ENCODE measurements at regions not wholly inside any gene's neighbourhood (a gene's known extent, or its start where the extent isn't known, plus 50 kb on each side); places are given as distances from the start of the nearest gene placed in this dataset.

GRCh38 chr6:6724539-6725467 is 136.3 kb downstream of the LY86 start:
- ATAC-seq (ENCODE audit: insufficient read depth, low FRiP score) (peak; percentile 81), DNase-seq (peak; percentile 89 to 95 (median 94))
- Histone ChIP-seq H3K36me3 (ENCODE audit: control insufficient read depth in 4 of 4, insufficient read depth in 4 of 4, low read length in 4 of 4) (no peaks in the 10 kb centered on the region), H3K4me1 (ENCODE audit: control insufficient read depth in 5 of 5, insufficient read depth in 5 of 5, low read length in 5 of 5) (peaks cover 0 to 28% (median 14%) of the 10 kb centered on the region in 5 donors), H3K27ac (ENCODE audit: low read depth in 1 of 2, low read length in 1 of 2) (peak overlapping the region; percentile 81 to 93), H3K27me3 (ENCODE audit: control insufficient read depth in 3 of 3, insufficient read depth in 3 of 3, low read length in 2 of 3) (no peaks in the 10 kb centered on the region), H3K9me3 (ENCODE audit: control insufficient read depth in 4 of 4, insufficient read depth in 3 of 4, low read length in 3 of 4) (no peaks in the 10 kb centered on the region), H3K4me3 (no peak overlapping the region), H3K9ac (ENCODE audit: insufficient read depth in 1 of 2, low read length in 2 of 2) (peak overlapping the region; percentile 39 to 76)
- TF ChIP-seq, protein P1, sequence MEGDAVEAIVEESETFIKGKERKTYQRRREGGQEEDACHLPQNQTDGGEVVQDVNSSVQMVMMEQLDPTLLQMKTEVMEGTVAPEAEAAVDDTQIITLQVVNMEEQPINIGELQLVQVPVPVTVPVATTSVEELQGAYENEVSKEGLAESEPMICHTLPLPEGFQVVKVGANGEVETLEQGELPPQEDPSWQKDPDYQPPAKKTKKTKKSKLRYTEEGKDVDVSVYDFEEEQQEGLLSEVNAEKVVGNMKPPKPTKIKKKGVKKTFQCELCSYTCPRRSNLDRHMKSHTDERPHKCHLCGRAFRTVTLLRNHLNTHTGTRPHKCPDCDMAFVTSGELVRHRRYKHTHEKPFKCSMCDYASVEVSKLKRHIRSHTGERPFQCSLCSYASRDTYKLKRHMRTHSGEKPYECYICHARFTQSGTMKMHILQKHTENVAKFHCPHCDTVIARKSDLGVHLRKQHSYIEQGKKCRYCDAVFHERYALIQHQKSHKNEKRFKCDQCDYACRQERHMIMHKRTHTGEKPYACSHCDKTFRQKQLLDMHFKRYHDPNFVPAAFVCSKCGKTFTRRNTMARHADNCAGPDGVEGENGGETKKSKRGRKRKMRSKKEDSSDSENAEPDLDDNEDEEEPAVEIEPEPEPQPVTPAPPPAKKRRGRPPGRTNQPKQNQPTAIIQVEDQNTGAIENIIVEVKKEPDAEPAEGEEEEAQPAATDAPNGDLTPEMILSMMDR (IDR thresholded peaks at IDR 0.05; ENCODE audit: control extremely low read depth, extremely low read depth), result peak; percentile 23
- 20 to 26% methylated on average over 40 of the region's 40 CpGs for WGBS, 2 donors

GRCh38 chr6:6725468-6726209 is 137.1 kb downstream of the LY86 start:
- no peaks in the 10 kb centered on the region for H3K27me3 ChIP-seq (ENCODE audit: control insufficient read depth in 3 of 3, insufficient read depth in 3 of 3, low read length in 2 of 3)
- H3K9me3 ChIP-seq (ENCODE audit: control insufficient read depth in 4 of 4, insufficient read depth in 3 of 4, low read length in 3 of 4), result no peaks in the 10 kb centered on the region
- no peaks in the 10 kb centered on the region for H3K36me3 ChIP-seq (ENCODE audit: control insufficient read depth in 4 of 4, insufficient read depth in 4 of 4, low read length in 4 of 4)
- no peak overlapping the region for H3K4me3 ChIP-seq
- H3K4me1 ChIP-seq (ENCODE audit: control insufficient read depth in 5 of 5, insufficient read depth in 5 of 5, low read length in 5 of 5), result peaks cover 0 to 28% (median 14%) of the 10 kb centered on the region in 5 donors
- TF ChIP-seq, protein P1 (IDR thresholded peaks at IDR 0.05; ENCODE audit: control extremely low read depth, extremely low read depth), result no peak
- peak overlapping the region; percentile 81 to 93 for H3K27ac ChIP-seq (ENCODE audit: low read depth in 1 of 2, low read length in 1 of 2)
- WGBS, 2 donors, result 38 to 61% methylated on average over 15 of the region's 15 CpGs
- DNase-seq (peak in 2 of 3 donors; percentile 17 to 35), ATAC-seq (ENCODE audit: insufficient read depth, low FRiP score) (no peak)
- no peak overlapping the region for H3K9ac ChIP-seq (ENCODE audit: insufficient read depth in 1 of 2, low read length in 2 of 2)

DNA sequence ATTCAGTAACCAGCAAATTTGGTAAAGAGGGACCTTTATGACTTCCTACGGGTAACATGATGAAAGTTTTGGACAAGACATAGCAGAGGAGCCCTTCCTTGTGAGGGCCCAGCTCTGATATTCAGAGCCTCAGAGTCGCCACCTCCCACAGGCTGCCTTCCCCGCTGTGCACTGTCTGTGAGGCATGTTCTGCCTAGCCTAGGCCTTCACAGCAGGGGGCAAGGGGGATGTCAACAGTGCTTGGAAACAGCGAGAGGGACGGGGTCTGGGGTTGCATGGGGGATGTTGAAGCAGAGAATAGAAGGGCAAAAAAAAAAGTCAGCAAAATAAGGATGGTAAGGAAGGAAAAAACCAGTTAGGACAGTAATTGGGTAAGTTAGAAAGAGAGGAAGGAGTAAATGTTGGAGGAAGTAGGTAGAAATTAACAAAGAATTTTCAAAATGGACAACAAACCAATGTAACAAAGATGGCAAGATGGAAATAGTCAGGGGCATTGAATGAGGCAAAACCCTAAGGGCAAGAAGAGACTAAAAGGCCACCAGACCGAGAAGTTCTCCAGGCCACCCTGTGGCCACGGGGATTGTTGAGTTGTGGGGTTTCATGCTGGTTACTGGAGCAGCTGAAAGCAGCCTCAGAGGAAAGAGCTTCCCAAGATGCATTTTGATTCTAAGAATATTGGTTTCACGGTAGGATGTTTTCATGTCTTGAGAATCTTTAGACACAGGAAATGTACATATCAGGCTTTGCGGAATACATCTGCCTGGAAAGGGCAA is 139.8 kb downstream of the LY86 start:
- TF ChIP-seq, protein P1 (IDR thresholded peaks at IDR 0.05; ENCODE audit: control extremely low read depth, extremely low read depth), result no peak
- no peaks in the 10 kb centered on the region for H3K9me3 ChIP-seq (ENCODE audit: control insufficient read depth in 4 of 4, insufficient read depth in 3 of 4, low read length in 3 of 4)
- H3K27ac ChIP-seq (ENCODE audit: low read depth in 1 of 2, low read length in 1 of 2), result no peak overlapping the region
- peaks cover 0 to 25% (median 15%) of the 10 kb centered on the region in 5 donors for H3K4me1 ChIP-seq (ENCODE audit: control insufficient read depth in 5 of 5, insufficient read depth in 5 of 5, low read length in 5 of 5)
- no peaks in the 10 kb centered on the region for H3K27me3 ChIP-seq (ENCODE audit: control insufficient read depth in 3 of 3, insufficient read depth in 3 of 3, low read length in 2 of 3)
- H3K4me3 ChIP-seq, result no peak overlapping the region
- WGBS, 2 donors, result 75 to 94% methylated on average over 9 of the region's 9 CpGs
- H3K36me3 ChIP-seq (ENCODE audit: control insufficient read depth in 4 of 4, insufficient read depth in 4 of 4, low read length in 4 of 4), result no peaks in the 10 kb centered on the region
- DNase-seq (no peak), ATAC-seq (ENCODE audit: insufficient read depth, low FRiP score) (no peak)
- H3K9ac ChIP-seq (ENCODE audit: insufficient read depth in 1 of 2, low read length in 2 of 2), result no peak overlapping the region

Data from lung (tissue), 11 donors.